Uterus (tissue), 3 donors: ENCODE measurements at regions not wholly inside any gene's neighbourhood (a gene's known extent, or its start where the extent isn't known, plus 50 kb on each side); places are given as distances from the start of the nearest gene placed in this dataset.

Experiments used
- DNase-seq, 2 donors: peaks; one replicate each; pipeline ENCODE4 v3.0.0-alpha.2; 2019 to 2020
- H3K27ac ChIP-seq, 2 donors: fragments of 200-600 bp; sonication (generic); 1 replicate in 1 of 2; 2 replicates in 1 of 2; pipeline ENCODE4 v1.5.1; 2016 to 2018
- H3K27me3 ChIP-seq, 2 donors: fragments of 200-600 bp; sonication (generic); one replicate each; pipeline ENCODE4 v1.5.1; 2018 to 2019; ENCODE audit warnings: control low read depth in 1 of 2
- H3K36me3 ChIP-seq, 2 donors: fragments of 200-600 bp; sonication (generic); one replicate each; pipeline ENCODE4 v1.5.1; 2019; ENCODE audit warnings: control low read depth in 1 of 2
- H3K4me1 ChIP-seq, 2 donors: fragments of 200-600 bp; sonication (generic); one replicate each; pipeline ENCODE4 v1.5.1; 2018 to 2019; ENCODE audit warnings: control low read depth in 1 of 2
- H3K4me3 ChIP-seq, 2 donors: fragments of 200-600 bp; sonication (generic); 1 replicate in 1 of 2; 2 replicates in 1 of 2; pipeline ENCODE4 v1.5.1; 2018 to 2019; ENCODE audit warnings: mild to moderate bottlenecking in 1 of 2
- H3K9me3 ChIP-seq, 2 donors: fragments of 200-600 bp; sonication (generic); one replicate each; pipeline ENCODE4 v1.5.1; 2019; ENCODE audit warnings: control low read depth in 1 of 2
- POLR2A ChIP-seq, 2 donors: fragments of 450-650 bp; IDR thresholded peaks; one replicate each; pipeline ENCODE4 v1.6.1; 2016; ENCODE audit warnings: antibody characterized with exemption in 2 of 2, mild to moderate bottlenecking in 1 of 2, moderate library complexity in 1 of 2
- intact Hi-C: fragments of 100-400 bp; cut with DNase I; formaldehyde crosslinking; loops from one replicate; pipeline ENCODE4 v1.15.1; 2023; ENCODE audit warnings: low total_unique reads
- TF ChIP-seq, protein P1 (sequence below), 4 experiments: fragments of 200-600 bp in 2 of 4; fragments of 450-650 bp in 2 of 4; sonication (generic) in 2 of 4; IDR thresholded peaks; one replicate each; pipeline ENCODE4 v1.5.1; 2016 to 2019; ENCODE audit warnings: antibody characterized with exemption in 4 of 4, mild to moderate bottlenecking in 2 of 4, moderate library complexity in 1 of 4
- donor health status: DM: yes; HTN: yes; CAD: no.

- no peaks in the 10 kb centered on the region for H3K9me3 ChIP-seq
These were observed 665.2 kb downstream of the DIPK2A start for GRCh38 chr3:144636833-144637232.

DNA sequence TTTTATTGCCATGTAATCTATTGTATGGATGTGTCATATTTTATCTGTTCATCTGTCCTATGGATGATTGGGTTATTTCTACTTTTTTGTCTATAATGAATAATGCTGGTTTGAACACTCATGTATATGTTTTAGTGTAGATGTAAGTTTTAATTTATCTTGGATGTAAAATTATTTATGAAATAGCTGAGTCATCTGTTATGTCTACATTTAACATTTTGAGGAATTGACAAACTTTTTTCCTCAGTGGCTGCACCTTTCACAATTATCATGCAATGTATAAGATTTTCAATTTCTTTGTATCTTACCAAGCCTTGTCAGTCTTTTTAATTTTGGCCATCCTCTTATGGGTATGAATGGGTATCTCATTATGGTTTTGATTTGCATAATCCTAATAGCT is 666.4 kb downstream of the DIPK2A start:
- Histone ChIP-seq H3K36me3 (no peaks in the 10 kb centered on the region), H3K4me1 (no peaks in the 10 kb centered on the region), H3K27me3 (no peaks in the 10 kb centered on the region), H3K27ac (no peak overlapping the region), H3K4me3 (no peak overlapping the region), H3K9me3 (no peaks in the 10 kb centered on the region)
- intact Hi-C loops, result no loop called here
- no peak for DNase-seq
- TF ChIP-seq, protein P1, sequence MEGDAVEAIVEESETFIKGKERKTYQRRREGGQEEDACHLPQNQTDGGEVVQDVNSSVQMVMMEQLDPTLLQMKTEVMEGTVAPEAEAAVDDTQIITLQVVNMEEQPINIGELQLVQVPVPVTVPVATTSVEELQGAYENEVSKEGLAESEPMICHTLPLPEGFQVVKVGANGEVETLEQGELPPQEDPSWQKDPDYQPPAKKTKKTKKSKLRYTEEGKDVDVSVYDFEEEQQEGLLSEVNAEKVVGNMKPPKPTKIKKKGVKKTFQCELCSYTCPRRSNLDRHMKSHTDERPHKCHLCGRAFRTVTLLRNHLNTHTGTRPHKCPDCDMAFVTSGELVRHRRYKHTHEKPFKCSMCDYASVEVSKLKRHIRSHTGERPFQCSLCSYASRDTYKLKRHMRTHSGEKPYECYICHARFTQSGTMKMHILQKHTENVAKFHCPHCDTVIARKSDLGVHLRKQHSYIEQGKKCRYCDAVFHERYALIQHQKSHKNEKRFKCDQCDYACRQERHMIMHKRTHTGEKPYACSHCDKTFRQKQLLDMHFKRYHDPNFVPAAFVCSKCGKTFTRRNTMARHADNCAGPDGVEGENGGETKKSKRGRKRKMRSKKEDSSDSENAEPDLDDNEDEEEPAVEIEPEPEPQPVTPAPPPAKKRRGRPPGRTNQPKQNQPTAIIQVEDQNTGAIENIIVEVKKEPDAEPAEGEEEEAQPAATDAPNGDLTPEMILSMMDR (IDR thresholded peaks at IDR 0.05), result no peak
- no peak for TF ChIP-seq POLR2A (IDR thresholded peaks at IDR 0.05)

More at GRCh38 chr3:144636833-144637232, 665.2 kb downstream of the DIPK2A start:
- H3K36me3 ChIP-seq, result no peaks in the 10 kb centered on the region
- no peak for DNase-seq
- TF ChIP-seq, protein P1 (IDR thresholded peaks at IDR 0.05), result no peak
- TF ChIP-seq POLR2A (IDR thresholded peaks at IDR 0.05), result no peak
- H3K27me3 ChIP-seq, result no peaks in the 10 kb centered on the region
- no peak overlapping the region for H3K4me3 ChIP-seq
- no peaks in the 10 kb centered on the region for H3K4me1 ChIP-seq
- H3K27ac ChIP-seq, result no peak overlapping the region
- intact Hi-C loops, result no loop called here

DNA sequence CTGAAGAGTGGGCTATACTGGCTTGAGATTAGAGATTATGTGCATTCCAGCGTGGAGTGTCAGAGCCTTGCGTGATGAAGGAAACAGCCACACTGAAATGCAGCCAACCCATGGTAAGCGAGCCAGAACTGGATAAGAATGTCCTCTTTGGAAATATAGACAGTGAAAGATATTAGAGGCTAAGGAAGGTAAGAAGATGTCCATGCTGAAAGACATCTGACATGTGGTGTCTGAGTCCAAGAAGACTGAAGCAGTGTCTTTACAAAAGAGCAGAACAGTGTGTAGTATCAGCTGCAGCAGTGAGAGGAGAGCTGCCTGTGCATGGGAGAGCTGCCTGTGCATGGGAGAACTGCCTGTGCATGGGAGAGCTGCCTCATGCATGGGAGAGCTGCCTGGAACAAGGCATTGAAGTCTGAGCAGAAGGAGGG is 672.2 kb downstream of the DIPK2A start:
- no peaks in the 10 kb centered on the region for H3K4me1 ChIP-seq
- no peak for TF ChIP-seq POLR2A (IDR thresholded peaks at IDR 0.05)
- TF ChIP-seq, protein P1 (IDR thresholded peaks at IDR 0.05), result no peak
- H3K27me3 ChIP-seq, result no peaks in the 10 kb centered on the region
- H3K4me3 ChIP-seq, result no peak overlapping the region
- no peaks in the 10 kb centered on the region for H3K9me3 ChIP-seq
- H3K27ac ChIP-seq, result no peak overlapping the region
- H3K36me3 ChIP-seq, result no peaks in the 10 kb centered on the region
- DNase-seq, result no peak
- intact Hi-C loops, result no loop called here

DNA sequence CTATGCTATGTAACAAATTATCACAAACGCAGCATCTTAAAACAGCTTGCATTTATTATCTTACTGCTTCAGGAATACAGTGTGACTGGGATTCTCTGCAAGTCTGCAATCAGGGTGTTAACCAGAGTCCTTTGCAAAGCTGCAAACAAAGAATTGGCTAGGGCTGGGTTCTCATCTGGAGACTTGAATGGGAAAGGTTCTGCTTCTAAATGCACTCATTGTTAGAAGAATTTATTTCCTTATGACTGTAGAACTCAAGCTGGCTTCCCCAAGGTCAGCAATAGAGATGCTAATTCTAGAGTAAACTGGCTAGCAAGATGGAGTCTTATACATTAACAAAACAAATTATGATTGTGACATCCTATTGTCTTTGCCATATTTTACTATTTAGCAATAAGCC is 673.7 kb downstream of the DIPK2A start:
- TF ChIP-seq POLR2A (IDR thresholded peaks at IDR 0.05), result no peak
- H3K4me3 ChIP-seq, result no peak overlapping the region
- H3K36me3 ChIP-seq, result no peaks in the 10 kb centered on the region
- H3K9me3 ChIP-seq, result no peaks in the 10 kb centered on the region
- H3K27me3 ChIP-seq, result no peaks in the 10 kb centered on the region
- DNase-seq, result no peak
- no peaks in the 10 kb centered on the region for H3K4me1 ChIP-seq
- intact Hi-C loops, result no loop called here
- H3K27ac ChIP-seq, result no peak overlapping the region

DNA sequence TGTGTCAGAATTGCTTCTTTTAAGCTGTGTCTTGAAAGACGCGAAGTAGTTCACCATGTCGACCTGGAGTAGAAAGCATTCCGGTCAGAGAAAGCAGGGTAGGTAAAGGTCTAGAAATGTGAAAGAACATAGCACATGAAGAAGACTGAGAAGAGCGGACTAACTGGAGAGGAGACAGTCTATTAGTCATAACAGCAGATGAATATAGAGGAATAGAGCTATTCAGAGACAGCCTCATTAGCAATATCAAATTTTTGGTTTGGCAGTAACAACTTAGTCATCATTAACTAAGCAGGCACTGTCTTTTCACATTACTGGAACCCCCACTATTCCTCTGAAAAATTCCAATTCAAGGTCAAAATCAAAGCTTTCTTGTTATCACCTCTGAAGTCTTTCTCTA is 678.8 kb downstream of the DIPK2A start:
- no peak for TF ChIP-seq POLR2A (IDR thresholded peaks at IDR 0.05)
- TF ChIP-seq, protein P1 (IDR thresholded peaks at IDR 0.05), result no peak
- no peaks in the 10 kb centered on the region for H3K9me3 ChIP-seq
- intact Hi-C loops, result no loop called here
- no peaks in the 10 kb centered on the region for H3K27me3 ChIP-seq
- no peaks in the 10 kb centered on the region for H3K36me3 ChIP-seq
- no peak for DNase-seq
- H3K4me1 ChIP-seq, result no peaks in the 10 kb centered on the region
- H3K27ac ChIP-seq, result no peak overlapping the region
- H3K4me3 ChIP-seq, result no peak overlapping the region

DNA sequence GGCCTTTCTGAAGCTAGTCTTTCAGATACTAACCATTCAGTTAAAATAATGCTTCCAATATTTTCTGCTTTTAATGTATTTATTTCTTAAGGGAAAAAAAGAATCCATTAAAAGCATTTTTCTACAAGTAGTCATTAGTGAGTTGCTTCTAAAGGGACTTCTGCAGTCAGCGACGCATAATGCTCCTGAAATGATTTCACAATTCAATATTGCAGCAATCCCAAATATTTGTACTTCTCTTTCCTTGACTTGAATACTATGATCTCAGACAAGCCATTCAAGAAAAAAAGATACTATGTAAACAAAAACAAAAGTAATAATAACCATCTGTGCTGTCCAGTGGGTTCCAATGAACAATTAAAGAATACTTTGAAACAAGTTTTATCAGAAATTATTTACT is 681.0 kb downstream of the DIPK2A start:
- no peak overlapping the region for H3K4me3 ChIP-seq
- no peak for TF ChIP-seq POLR2A (IDR thresholded peaks at IDR 0.05)
- TF ChIP-seq, protein P1 (IDR thresholded peaks at IDR 0.05), result no peak
- H3K36me3 ChIP-seq, result no peaks in the 10 kb centered on the region

More for the DNA sequence above, 681.0 kb downstream of the DIPK2A start:
- intact Hi-C loops, result no loop called here
- DNase-seq, result no peak
- Histone ChIP-seq H3K27ac (no peak overlapping the region), H3K27me3 (no peaks in the 10 kb centered on the region), H3K4me1 (no peaks in the 10 kb centered on the region), H3K9me3 (no peaks in the 10 kb centered on the region)
